Panc1 (cell line): ENCODE measurements at regions not wholly inside any gene's neighbourhood (a gene's known extent, or its start where the extent isn't known, plus 50 kb on each side); places are given as distances from the start of the nearest gene placed in this dataset.

Experiments used
- ATAC-seq: fragments of 200-7000 bp; cut with Tn5 transposase; 2 replicates; pipeline ENCODE4 v1.9.1; 2020; ENCODE audit warnings: mild to moderate bottlenecking, moderate library complexity
- BruUV-seq: library from RNA; stranded (reverse); fragments of 400-500 nt; replicated peaks from 2 replicates; lab custom pipeline; 2021; lab: Mats Ljungman, UMichigan
- CTCF ChIA-PET: fragments of 300-600 bp; sonication (Branson Sonifier 250); formaldehyde crosslinking; loops from one replicate; lab custom pipeline; 2022; ENCODE audit warnings: antibody characterized with exemption; lab: Charles Lee
- POLR2A ChIA-PET: fragments of 300-600 bp; sonication (Branson Sonifier 250); formaldehyde crosslinking; loops from one replicate; lab custom pipeline; 2022; ENCODE audit warnings: antibody characterized with exemption; lab: Charles Lee
- DNase-seq: peaks from one replicate; pipeline ENCODE4 v3.0.0-alpha.2; 2010; ENCODE audit warnings: low read depth, low spot score
- H3K27ac ChIP-seq: 2 replicates; pipeline ENCODE4 v1.5.1; 2011; ENCODE audit warnings: mild to moderate bottlenecking, low read length, inconsistent platforms
- H3K27me3 ChIP-seq: fragments of 200-500 bp; sonication (Bioruptor generic); 2 replicates; pipeline ENCODE4 v1.6.0; 2014; ENCODE audit warnings: low read length, inconsistent platforms; ENCODE audit not compliant: control insufficient read depth, insufficient read depth
- H3K36me3 ChIP-seq: fragments of 200-500 bp; sonication (Bioruptor generic); 2 replicates; pipeline ENCODE4 v1.5.1; 2014; ENCODE audit warnings: inconsistent platforms, mild to moderate bottlenecking, low read length, moderate library complexity; ENCODE audit not compliant: control insufficient read depth, insufficient read depth
- H3K4me1 ChIP-seq: 2 replicates; pipeline ENCODE4 v1.5.1; 2011; ENCODE audit warnings: inconsistent platforms, mild to moderate bottlenecking, low read length, moderate library complexity; ENCODE audit not compliant: control insufficient read depth, insufficient read depth
- H3K4me3 ChIP-seq, 2 experiments: 2 replicates each; pipeline ENCODE4 v1.5.1; 2011 to 2012; ENCODE audit warnings: low read depth in 2 of 2, low read length in 2 of 2, mild to moderate bottlenecking in 2 of 2, inconsistent platforms in 1 of 2, moderate library complexity in 1 of 2
- H3K9me3 ChIP-seq: fragments of 200-500 bp; sonication (Bioruptor generic); 2 replicates; pipeline ENCODE4 v1.5.1; 2014; ENCODE audit warnings: low read depth, mild to moderate bottlenecking, inconsistent platforms, low read length, moderate library complexity; ENCODE audit not compliant: control insufficient read depth, insufficient read depth
- POLR2AphosphoS5 ChIP-seq: IDR thresholded peaks from 2 replicates; pipeline ENCODE4 v1.6.1; 2012; ENCODE audit warnings: mild to moderate bottlenecking, low read depth, low read length, moderate library complexity
- SIN3A ChIP-seq: IDR thresholded peaks from 2 replicates; pipeline ENCODE4 v1.6.1; 2012; ENCODE audit warnings: low read depth, mild to moderate bottlenecking, low read length, moderate library complexity, borderline replicate concordance; ENCODE audit not compliant: insufficient read depth
- TCF7L2 ChIP-seq: IDR thresholded peaks from 2 replicates; pipeline ENCODE4 v1.6.1; 2011; ENCODE audit warnings: mild to moderate bottlenecking, low read depth, low read length, inconsistent platforms
- in situ Hi-C: cut with HindIII; loops from 2 replicates; pipeline ENCODE4 v1.10.0; 2016; ENCODE audit warnings: low sequenced_read_pairs, low pct_unique_long_range_greater_than_20kb
- intact Hi-C: fragments of 100-400 bp; cut with micrococcal nuclease; formaldehyde crosslinking; loops from one replicate; pipeline ENCODE4 v1.10.0; 2022; ENCODE audit not compliant: unreplicated experiment
- TF ChIP-seq, protein P1 (sequence below): fragments of 450-650 bp; IDR thresholded peaks from 2 replicates; pipeline ENCODE4 v1.5.1; 2017; ENCODE audit warnings: mild to moderate bottlenecking
- TF ChIP-seq, protein P2 (sequence below), 2 experiments: IDR thresholded peaks; 2 replicates each; pipeline ENCODE4 v1.6.1; 2011 to 2012; ENCODE audit warnings: low read depth in 2 of 2, control low read depth in 1 of 2, low read length in 1 of 2, mild to moderate bottlenecking in 1 of 2, moderate library complexity in 1 of 2; ENCODE audit not compliant: insufficient read depth in 1 of 2

DNA sequence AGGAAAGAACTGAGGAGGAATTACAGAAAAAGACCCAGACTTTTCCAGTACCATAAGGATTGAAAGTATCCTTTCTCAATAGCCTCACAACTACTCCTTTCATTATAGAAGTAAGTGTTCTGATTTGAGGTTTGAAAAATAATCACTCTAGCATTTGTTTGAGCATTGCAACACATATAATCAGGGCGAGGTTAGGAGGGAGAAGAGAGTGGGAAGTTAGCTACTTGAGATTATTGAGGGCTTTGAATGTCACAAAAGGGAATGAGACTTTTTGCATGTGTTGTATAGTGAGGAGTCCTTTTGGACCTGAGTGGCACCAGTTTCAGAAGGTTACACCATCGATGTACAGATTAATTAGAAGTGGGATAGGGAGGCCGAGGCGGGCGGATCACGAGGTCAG lies 65.2 kb upstream of the TNIK start:
- DNase-seq: no peak
- peak overlapping the region; percentile 13 for H3K27ac ChIP-seq
- intact Hi-C loops (no loop called here), in situ Hi-C loops (no loop called here)
- H3K27me3 ChIP-seq: no peaks in the 10 kb centered on the region
- ATAC-seq: no peak
- H3K4me1 ChIP-seq: peaks cover 17% of the 10 kb centered on the region
- POLR2A ChIA-PET: no interaction called here
- no peaks in the 10 kb centered on the region for H3K36me3 ChIP-seq
- TF ChIP-seq TCF7L2 (no peak), SIN3A (no peak)
- TF ChIP-seq, protein P1, sequence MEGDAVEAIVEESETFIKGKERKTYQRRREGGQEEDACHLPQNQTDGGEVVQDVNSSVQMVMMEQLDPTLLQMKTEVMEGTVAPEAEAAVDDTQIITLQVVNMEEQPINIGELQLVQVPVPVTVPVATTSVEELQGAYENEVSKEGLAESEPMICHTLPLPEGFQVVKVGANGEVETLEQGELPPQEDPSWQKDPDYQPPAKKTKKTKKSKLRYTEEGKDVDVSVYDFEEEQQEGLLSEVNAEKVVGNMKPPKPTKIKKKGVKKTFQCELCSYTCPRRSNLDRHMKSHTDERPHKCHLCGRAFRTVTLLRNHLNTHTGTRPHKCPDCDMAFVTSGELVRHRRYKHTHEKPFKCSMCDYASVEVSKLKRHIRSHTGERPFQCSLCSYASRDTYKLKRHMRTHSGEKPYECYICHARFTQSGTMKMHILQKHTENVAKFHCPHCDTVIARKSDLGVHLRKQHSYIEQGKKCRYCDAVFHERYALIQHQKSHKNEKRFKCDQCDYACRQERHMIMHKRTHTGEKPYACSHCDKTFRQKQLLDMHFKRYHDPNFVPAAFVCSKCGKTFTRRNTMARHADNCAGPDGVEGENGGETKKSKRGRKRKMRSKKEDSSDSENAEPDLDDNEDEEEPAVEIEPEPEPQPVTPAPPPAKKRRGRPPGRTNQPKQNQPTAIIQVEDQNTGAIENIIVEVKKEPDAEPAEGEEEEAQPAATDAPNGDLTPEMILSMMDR: no peak
- H3K4me3 ChIP-seq: no peak overlapping the region
- CTCF ChIA-PET: no interaction called here
- no TSS peak for BruUV-seq
- H3K9me3 ChIP-seq: no peaks in the 10 kb centered on the region

DNA sequence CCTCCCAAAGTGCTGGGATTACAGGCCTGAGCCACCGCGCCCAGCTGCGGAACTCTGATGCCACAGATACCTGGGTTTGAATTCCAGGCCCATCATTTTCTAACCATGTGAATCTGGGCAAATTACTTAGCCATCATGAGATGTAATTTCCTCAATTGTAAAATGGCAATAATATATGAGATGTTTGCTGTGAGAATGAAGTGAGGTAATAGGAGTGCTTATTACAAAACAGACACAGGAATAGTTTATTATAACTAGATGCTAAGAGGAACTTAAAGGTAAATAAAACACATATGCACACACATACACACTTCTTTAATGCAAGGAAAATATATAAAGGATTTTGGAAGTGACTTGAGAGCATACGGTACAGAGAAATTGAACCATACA lies 64.7 kb upstream of the TNIK start:
- ChIA-PET POLR2A (no interaction called here), CTCF (no interaction called here)
- no peaks in the 10 kb centered on the region for H3K27me3 ChIP-seq
- ATAC-seq (no peak), DNase-seq (no peak)
- BruUV-seq: no TSS peak
- in situ Hi-C loops: no loop called here
- peak overlapping the region; percentile 13 for H3K27ac ChIP-seq
- H3K9me3 ChIP-seq: no peaks in the 10 kb centered on the region
- TF ChIP-seq POLR2AphosphoS5 (no peak), SIN3A (no peak), TCF7L2 (no peak)
- TF ChIP-seq, protein P1: no peak
- TF ChIP-seq, protein P2, sequence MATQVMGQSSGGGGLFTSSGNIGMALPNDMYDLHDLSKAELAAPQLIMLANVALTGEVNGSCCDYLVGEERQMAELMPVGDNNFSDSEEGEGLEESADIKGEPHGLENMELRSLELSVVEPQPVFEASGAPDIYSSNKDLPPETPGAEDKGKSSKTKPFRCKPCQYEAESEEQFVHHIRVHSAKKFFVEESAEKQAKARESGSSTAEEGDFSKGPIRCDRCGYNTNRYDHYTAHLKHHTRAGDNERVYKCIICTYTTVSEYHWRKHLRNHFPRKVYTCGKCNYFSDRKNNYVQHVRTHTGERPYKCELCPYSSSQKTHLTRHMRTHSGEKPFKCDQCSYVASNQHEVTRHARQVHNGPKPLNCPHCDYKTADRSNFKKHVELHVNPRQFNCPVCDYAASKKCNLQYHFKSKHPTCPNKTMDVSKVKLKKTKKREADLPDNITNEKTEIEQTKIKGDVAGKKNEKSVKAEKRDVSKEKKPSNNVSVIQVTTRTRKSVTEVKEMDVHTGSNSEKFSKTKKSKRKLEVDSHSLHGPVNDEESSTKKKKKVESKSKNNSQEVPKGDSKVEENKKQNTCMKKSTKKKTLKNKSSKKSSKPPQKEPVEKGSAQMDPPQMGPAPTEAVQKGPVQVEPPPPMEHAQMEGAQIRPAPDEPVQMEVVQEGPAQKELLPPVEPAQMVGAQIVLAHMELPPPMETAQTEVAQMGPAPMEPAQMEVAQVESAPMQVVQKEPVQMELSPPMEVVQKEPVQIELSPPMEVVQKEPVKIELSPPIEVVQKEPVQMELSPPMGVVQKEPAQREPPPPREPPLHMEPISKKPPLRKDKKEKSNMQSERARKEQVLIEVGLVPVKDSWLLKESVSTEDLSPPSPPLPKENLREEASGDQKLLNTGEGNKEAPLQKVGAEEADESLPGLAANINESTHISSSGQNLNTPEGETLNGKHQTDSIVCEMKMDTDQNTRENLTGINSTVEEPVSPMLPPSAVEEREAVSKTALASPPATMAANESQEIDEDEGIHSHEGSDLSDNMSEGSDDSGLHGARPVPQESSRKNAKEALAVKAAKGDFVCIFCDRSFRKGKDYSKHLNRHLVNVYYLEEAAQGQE (IDR thresholded peaks at IDR 0.05; ENCODE audit: insufficient read depth in 1 of 2, low read depth in 2 of 2, low read length in 1 of 2): no peak
- no peaks in the 10 kb centered on the region for H3K36me3 ChIP-seq
- H3K4me1 ChIP-seq: peaks cover 17% of the 10 kb centered on the region
- peak overlapping the region in 1 of 2 experiments; percentile 46; a peak in 1 of 4 replicates for H3K4me3 ChIP-seq
- intact Hi-C loops: no loop called here
